GDM1 (cell line): ENCODE measurements at regions not wholly inside any gene's neighbourhood (a gene's known extent, or its start where the extent isn't known, plus 50 kb on each side); places are given as distances from the start of the nearest gene placed in this dataset.

Experiments used
- DNase-seq: peaks from one replicate; lab custom pipeline; 2025; lab: John Stamatoyannopoulos, UW

DNA sequence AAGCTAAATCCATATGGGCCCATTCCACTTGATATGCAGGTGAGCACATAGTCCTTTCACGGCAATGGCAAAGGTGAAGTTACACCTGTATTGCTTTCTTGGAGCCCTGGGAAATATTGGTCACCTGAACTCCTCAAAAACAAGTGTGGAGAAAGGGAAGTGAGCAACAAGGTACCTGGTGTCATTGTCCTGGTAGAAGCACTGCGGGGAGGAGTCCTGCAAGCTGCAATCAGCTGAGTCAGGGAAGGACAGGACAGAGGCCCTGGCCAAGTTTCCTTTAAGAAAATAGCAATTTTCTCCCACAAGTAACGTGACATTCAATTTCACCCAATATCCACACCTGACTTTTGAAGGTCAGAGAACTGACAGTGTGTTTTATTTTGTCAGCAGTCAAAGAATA, 389.1 kb downstream of the IRS2 start:
- DNase-seq: no peak

- no peak for DNase-seq
Observed at GRCh38 chr13:109396266-109396665, 390.1 kb downstream of the IRS2 start.

DNA sequence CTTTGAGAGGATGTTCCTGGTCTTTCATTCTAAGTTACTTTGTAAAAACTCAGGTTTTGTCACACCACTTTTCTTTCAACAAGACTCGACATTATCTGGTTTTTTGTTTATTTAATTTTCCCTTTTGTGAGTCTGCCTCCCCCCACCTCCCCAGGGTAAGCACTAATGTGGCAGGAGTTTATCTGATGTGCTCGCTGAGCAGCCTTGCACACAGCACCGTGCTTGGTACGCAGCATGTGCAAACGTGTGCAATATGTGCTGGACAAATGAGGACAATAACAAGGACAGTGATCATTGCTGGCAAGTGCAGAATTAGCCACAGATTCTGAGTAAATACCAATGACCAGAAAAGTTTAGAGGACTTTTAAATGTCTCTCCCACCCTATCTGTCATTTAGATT, 391.4 kb downstream of the IRS2 start:
- DNase-seq: no peak

DNA sequence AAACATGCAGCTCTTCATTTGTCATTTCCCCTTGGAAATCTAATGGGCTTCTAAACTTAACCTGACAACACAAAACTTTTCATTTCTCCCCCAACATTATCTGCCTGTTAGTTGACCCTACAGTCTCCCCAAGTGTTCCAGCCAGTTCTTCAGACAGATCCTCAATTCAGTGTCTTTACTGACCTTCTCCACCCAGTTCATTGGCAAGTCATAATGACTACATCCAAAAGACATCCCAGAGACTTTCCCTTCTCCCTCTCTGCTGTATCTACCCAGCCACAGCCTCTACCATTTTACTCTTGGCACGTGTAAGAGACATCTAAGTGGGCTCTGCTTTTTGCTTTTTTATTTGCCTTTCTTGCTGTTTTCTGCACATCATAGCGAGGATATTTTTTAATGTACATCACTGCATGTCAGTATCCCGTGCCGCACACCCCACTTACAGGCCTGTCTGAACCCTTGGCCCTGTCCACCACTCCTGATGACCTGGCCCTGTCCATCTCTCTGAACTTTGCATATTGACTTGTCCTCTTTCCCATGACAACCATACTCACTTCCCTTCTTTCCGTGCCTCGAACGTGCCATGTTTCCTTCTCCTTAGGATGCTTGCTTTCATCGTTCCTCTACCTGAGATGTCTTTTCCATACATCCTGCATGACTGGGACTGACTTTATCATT, 391.9 kb downstream of the IRS2 start:
- DNase-seq: no peak

DNA sequence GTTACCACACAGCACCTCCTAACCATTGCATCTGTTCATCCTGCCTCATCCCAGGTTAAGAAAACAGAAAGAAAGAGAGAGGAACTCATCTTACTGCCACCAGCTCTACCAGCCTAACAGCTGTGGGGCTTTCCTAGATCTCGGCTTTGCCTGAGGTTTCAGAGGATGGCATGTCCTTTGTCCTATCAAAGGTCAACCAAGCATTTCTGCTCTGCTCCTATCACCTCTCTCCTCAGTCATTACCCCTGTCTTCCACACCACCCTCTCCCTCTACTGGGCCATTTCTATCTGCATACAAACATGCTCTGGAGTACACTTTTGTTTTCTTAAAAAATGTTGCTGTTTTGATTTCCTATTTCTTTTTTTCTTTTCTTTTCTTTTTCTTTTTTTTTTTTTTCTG, 393.3 kb downstream of the IRS2 start:
- DNase-seq: no peak

- DNase-seq: no peak
Observed at GRCh38 chr13:109390391-109390790, 396.0 kb downstream of the IRS2 start.

DNA sequence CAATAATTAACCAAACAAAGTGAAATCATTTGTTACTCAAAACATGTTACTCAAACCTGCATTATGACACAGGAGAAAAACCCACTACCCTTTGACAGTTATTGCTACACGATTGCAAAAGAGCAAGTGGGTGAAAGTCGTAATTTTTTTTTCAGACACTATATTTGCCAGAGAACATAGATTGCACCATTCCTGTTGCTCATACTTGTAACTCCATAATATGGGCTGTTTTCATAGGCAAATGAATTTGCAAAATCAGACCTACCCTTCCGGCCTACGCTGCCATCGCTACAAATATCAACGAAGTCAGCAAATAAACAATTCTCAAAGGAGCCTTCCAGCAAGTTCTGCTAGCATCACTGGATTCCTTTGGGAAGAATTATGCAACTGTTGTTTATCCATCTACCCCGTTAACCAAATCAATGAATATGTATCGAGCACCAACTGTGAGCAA, 396.5 kb downstream of the IRS2 start:
- no peak for DNase-seq

DNA sequence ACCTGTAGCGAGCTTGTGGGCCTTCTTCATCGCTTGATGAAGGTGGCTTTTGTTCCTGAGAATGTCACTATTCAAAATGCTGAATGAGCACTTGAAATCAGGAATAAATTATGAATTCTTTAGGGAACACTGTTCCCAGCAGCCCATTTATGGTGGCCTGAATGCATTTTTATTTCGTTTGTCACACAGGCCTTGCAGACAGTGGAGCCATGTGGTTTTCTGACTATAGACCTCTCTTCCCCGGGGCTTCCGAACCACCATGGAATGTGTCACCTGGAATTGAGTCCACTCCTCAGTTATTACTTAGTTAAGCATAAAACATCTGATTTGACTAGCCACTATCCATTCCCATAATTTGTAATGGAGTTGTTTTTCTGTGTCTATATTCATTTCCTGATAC, 396.9 kb downstream of the IRS2 start:
- no peak for DNase-seq

GRCh38 chr13:109387471-109387870, 398.9 kb downstream of the IRS2 start:
- no peak for DNase-seq

- no peak for DNase-seq
Observed at GRCh38 chr13:109385242-109385560, 401.2 kb downstream of the IRS2 start.

GRCh38 chr13:109384491-109385241, 401.7 kb downstream of the IRS2 start:
- no peak for DNase-seq

GRCh38 chr13:109383683-109384082, 402.7 kb downstream of the IRS2 start:
- no peak for DNase-seq

- no peak for DNase-seq
Observed at GRCh38 chr13:109381546-109382180, 404.7 kb downstream of the IRS2 start.

GRCh38 chr13:109380457-109380856, 405.9 kb downstream of the IRS2 start:
- DNase-seq: no peak

DNA sequence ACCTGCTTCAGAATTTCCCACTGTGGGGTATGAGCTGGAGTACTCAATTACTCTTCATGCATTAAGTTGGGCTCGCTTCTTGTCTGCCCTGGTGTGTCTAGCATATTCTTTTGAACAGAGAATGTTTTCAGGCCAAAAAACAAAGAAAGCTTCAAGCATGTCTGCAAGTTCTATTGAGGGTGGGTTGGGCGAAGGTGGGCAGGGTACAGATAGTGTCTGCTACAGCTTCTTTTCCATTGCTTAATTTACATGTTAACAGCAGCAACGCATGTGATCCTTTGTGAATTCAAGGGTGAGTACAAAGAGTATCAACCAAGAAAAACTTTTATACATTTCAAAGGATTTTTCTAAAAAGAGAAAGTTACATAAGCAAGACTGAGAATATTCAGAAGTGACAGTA, 406.5 kb downstream of the IRS2 start:
- no peak for DNase-seq

GRCh38 chr13:109376936-109377335, 409.4 kb downstream of the IRS2 start:
- no peak for DNase-seq

- no peak for DNase-seq
Observed at GRCh38 chr13:109374609-109375200, 411.7 kb downstream of the IRS2 start.

DNA sequence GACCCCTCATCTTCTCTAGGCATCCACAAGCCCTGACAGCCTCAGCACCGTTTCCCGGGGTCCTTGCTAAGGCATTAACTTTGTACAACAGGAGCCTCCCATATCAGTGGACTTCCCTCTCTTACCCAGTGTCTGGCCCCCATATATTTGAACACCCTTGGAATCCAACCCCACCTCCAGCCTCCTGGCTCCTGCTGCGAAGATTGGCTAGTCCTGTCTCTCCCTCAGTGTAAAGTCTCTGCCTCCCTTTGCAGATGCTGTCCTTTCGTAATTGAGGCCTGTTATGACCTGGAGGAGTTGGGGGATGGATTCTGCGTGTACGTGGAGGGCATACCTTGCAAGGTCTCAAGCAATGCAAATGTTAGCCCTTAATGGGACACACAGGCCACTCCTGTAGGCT, 413.7 kb downstream of the IRS2 start:
- DNase-seq: no peak

DNA sequence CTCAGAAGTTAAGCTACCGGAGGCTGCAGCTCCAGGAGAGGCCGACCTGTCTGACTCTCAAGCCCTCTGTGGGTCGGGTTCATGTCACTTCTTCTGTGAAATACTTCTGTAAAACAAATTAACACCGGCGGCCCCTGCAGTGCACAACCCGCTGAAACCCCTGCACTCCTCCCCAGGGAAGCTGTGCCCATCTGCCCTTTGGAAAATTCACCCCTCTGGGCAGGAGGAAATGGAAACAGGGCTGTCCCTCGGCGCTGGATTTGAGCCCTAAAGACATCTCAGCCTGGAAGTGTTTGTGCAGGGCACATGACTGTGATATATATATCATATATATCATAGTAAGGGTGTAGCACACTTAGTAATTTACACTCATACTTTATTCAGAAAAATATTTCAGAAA, 415.3 kb downstream of the IRS2 start:
- no peak for DNase-seq

- no peak for DNase-seq
Observed at GRCh38 chr13:109370496-109370895, 415.9 kb downstream of the IRS2 start.

DNA sequence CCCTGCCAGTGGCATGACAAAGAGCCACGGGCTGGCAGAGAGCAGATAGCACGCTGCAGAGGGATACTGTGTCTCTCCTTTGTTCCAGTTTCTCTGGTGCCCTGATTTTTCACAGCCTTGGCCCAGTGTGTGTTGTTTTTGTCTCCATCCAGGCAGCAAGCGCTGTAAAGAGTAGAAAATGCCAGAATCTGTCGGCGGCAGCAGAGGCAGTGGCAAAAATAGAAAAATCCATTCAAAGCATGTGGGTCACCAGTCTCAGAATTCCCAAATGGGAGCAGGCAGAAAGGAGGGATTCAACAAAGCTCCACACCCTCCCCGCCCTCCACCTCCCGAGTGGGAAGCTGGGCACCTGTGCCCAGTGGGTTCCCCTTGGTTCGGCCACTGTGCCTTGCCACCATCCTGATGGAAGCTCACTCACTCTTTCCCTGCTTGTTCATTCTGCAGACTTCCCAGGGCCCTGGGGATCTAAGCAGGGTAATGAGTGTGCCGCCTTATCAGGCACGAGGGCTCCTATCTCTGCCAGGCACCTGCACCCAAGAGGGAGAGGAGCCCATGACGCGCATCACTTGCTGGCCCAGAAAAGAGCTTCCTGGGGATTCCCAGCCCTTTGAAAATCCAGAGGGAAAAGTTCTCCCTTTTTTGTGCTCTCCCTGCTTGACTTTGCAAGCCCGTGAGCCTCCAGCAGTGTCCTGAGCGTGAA, 416.9 kb downstream of the IRS2 start:
- DNase-seq: no peak

GRCh38 chr13:109368230-109368629, 418.2 kb downstream of the IRS2 start:
- no peak for DNase-seq
